Ishikawa (cell line): ENCODE measurements at regions not wholly inside any gene's neighbourhood (a gene's known extent, or its start where the extent isn't known, plus 50 kb on each side); places are given as distances from the start of the nearest gene placed in this dataset.

Experiments used
- CEBPB ChIP-seq: IDR thresholded peaks from 2 replicates; pipeline ENCODE4 v1.6.1; 2012
- CREB1 ChIP-seq: IDR thresholded peaks from 2 replicates; pipeline ENCODE4 v1.6.1; 2012; ENCODE audit warnings: low read depth
- EGR1 ChIP-seq: IDR thresholded peaks from 2 replicates; pipeline ENCODE4 v1.6.1; 2012
- EP300 ChIP-seq: IDR thresholded peaks from 2 replicates; pipeline ENCODE4 v1.6.1; 2012; ENCODE audit warnings: borderline replicate concordance
- FOXM1 ChIP-seq: IDR thresholded peaks from 2 replicates; pipeline ENCODE4 v1.6.1; 2012; ENCODE audit warnings: low read depth, borderline replicate concordance
- NFIC ChIP-seq: IDR thresholded peaks from 2 replicates; pipeline ENCODE4 v1.6.1; 2012
- RAD21 ChIP-seq: IDR thresholded peaks from 2 replicates; pipeline ENCODE4 v1.6.1; 2012; ENCODE audit warnings: low read depth
- TAF1 ChIP-seq: IDR thresholded peaks from 2 replicates; pipeline ENCODE4 v1.6.1; 2012; ENCODE audit warnings: low read depth, mild to moderate bottlenecking
- TCF12 ChIP-seq: IDR thresholded peaks from 2 replicates; pipeline ENCODE4 v1.6.1; 2012; ENCODE audit warnings: low read depth
- TEAD4 ChIP-seq: IDR thresholded peaks from 2 replicates; pipeline ENCODE4 v1.6.1; 2012
- YY1 ChIP-seq: IDR thresholded peaks from 2 replicates; pipeline ENCODE4 v1.6.1; 2012; ENCODE audit warnings: low read depth
- ZBTB7A ChIP-seq: IDR thresholded peaks from 2 replicates; pipeline ENCODE4 v1.6.1; 2012; ENCODE audit warnings: low read depth
- TF ChIP-seq, protein P1 (sequence below): IDR thresholded peaks from 2 replicates; pipeline ENCODE4 v1.6.1; 2012; ENCODE audit warnings: low read depth, mild to moderate bottlenecking
- TF ChIP-seq, protein P2 (sequence below): IDR thresholded peaks from 2 replicates; pipeline ENCODE4 v1.6.1; 2012
- TF ChIP-seq, protein P3 (sequence below): IDR thresholded peaks from 2 replicates; pipeline ENCODE4 v1.6.1; 2012

DNA sequence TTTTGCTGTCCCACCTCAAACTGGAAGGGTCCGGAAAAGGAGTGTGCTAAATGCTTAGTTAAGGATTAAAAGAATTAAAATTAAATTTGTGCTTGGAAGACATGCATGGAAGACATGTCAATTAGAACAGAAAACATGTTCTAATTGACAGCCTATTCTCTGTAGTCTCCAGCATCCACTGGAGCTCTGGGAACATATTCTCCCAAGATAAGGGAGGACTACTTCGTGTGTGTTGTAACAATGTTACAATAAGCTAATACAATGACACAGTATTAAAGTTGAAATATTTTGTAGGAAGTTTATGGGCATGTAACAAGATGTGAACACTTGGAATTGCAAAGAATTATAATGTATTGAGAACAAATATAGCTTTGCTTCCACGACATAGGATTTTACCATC lies 567.4 kb upstream of the CITED2 start:
- no peak for TF ChIP-seq TAF1
- TF ChIP-seq, protein P1, sequence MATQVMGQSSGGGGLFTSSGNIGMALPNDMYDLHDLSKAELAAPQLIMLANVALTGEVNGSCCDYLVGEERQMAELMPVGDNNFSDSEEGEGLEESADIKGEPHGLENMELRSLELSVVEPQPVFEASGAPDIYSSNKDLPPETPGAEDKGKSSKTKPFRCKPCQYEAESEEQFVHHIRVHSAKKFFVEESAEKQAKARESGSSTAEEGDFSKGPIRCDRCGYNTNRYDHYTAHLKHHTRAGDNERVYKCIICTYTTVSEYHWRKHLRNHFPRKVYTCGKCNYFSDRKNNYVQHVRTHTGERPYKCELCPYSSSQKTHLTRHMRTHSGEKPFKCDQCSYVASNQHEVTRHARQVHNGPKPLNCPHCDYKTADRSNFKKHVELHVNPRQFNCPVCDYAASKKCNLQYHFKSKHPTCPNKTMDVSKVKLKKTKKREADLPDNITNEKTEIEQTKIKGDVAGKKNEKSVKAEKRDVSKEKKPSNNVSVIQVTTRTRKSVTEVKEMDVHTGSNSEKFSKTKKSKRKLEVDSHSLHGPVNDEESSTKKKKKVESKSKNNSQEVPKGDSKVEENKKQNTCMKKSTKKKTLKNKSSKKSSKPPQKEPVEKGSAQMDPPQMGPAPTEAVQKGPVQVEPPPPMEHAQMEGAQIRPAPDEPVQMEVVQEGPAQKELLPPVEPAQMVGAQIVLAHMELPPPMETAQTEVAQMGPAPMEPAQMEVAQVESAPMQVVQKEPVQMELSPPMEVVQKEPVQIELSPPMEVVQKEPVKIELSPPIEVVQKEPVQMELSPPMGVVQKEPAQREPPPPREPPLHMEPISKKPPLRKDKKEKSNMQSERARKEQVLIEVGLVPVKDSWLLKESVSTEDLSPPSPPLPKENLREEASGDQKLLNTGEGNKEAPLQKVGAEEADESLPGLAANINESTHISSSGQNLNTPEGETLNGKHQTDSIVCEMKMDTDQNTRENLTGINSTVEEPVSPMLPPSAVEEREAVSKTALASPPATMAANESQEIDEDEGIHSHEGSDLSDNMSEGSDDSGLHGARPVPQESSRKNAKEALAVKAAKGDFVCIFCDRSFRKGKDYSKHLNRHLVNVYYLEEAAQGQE: no peak
- TF ChIP-seq, protein P2, sequence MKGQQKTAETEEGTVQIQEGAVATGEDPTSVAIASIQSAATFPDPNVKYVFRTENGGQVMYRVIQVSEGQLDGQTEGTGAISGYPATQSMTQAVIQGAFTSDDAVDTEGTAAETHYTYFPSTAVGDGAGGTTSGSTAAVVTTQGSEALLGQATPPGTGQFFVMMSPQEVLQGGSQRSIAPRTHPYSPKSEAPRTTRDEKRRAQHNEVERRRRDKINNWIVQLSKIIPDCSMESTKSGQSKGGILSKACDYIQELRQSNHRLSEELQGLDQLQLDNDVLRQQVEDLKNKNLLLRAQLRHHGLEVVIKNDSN: no peak
- TF ChIP-seq TCF12: no peak
- TF ChIP-seq CREB1: no peak
- TF ChIP-seq RAD21: no peak
- no peak for TF ChIP-seq YY1
- no peak for TF ChIP-seq NFIC
- TF ChIP-seq CEBPB: no peak
- TF ChIP-seq FOXM1: no peak
- no peak for TF ChIP-seq EGR1
- TF ChIP-seq, protein P3, sequence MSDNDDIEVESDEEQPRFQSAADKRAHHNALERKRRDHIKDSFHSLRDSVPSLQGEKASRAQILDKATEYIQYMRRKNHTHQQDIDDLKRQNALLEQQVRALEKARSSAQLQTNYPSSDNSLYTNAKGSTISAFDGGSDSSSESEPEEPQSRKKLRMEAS: no peak
- no peak for TF ChIP-seq TEAD4
- no peak for TF ChIP-seq ZBTB7A
- TF ChIP-seq EP300: no peak

DNA sequence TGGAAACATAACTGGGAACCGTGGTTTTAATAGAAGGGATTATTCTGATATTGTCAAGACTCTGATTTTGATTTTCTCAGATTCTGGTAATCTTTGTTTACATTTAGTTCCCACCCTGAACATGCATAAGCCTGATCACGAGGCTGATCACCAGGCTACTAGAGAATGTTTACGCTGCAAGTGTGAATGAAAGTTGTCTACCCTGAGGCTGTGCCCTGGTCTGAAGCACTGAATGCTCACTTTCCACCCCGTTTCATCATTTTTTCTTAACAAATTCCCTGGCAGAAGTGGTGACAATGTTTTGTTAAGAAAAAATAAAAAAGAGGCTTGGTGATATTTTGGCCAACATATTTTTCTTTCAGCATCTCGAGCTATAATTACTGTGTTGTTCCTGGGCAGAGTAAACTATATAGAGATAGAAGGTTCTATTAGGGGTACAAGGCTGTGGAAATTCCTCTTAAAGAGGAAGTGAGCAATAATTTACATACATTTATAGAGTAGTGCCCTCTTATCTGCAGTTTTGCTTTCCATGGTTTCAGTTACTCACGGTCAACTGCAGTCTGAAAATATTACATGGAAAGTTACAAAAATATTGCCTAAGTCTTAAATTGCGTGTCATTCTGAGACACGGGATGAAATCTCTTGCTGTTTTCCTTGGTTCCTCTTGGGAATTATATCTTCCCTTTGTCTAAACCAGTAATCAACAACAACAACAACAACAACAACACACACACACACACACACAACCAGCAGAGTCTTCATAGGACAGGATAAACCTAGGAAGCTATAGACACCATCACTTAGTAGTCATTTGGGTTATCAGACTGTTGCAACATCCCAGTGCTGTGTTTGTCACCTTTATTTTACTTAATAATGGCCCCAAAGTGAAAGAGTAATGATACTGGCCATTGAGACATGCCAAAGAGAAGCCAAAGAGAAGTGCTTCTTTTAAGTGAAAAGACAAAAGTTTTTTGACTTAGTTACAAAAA lies 566.6 kb upstream of the CITED2 start:
- TF ChIP-seq CEBPB (no peak), NFIC (no peak), CREB1 (no peak), TCF12 (no peak), RAD21 (no peak), YY1 (no peak), TEAD4 (no peak), ZBTB7A (no peak), TAF1 (no peak), EP300 (no peak)
- TF ChIP-seq, protein P3: no peak
- TF ChIP-seq, protein P2: no peak
- TF ChIP-seq, protein P1: no peak

DNA sequence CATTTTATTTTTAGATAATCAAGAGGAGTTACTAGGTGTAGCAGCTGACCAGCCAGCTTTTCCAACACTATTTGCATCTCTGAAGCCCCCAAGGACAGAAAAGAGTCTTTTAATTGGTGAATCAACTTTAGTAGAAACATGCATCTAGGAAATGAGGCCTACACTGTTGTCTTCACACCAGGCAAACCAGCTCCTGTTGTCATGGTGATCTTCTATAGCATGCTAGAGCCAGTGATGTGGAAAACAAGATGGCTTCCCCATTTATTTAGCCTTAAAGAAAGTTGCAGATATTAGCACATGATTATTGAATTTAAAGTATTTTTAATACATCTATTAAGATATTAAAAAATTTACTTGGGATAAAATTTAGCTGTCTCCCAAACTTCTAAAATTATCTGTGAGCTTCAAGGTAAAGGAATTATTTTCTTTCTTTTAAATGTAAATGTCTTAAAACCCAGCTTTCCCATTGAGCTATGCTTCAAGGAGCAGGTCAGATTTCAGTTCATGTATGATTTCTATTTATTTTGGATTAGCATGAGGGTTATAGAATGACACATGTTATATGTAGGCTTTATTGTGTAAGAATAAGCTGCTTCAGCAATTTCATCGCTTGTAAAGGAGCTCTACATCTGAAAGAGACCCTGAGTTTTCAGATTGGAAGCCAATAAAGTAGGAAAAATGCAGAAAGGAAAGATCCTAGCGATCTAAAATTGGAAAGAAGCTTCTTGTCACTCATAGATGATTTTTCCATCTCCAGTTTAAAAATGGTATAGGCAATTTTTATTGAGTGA lies 564.9 kb upstream of the CITED2 start:
- TF ChIP-seq EGR1 (no peak), CREB1 (no peak), RAD21 (no peak), ZBTB7A (no peak), TCF12 (no peak), EP300 (no peak), FOXM1 (no peak), CEBPB (no peak), TAF1 (no peak), YY1 (no peak), NFIC (no peak), TEAD4 (no peak)
- TF ChIP-seq, protein P1: no peak
- TF ChIP-seq, protein P3: no peak
- TF ChIP-seq, protein P2: no peak
